Cardiac septum (tissue), 1 donor: ENCODE measurements at regions not wholly inside any gene's neighbourhood (a gene's known extent, or its start where the extent isn't known, plus 50 kb on each side); places are given as distances from the start of the nearest gene placed in this dataset.
"Not testable (repeated sequence)": the region's sequence is repeated elsewhere in the genome, so short reads cannot be mapped to it uniquely, and the experiment has no call there.

Experiments used
- DNase-seq: peaks from one replicate; pipeline ENCODE4 v3.0.0-alpha.2; 2020; ENCODE audit warnings: low spot score
- intact Hi-C: fragments of 100-400 bp; cut with DNase I; formaldehyde crosslinking; loops from one replicate; pipeline ENCODE4 v1.14.0; 2022
- donor health status: DM: no; HTN: no; CAD: no.

DNA sequence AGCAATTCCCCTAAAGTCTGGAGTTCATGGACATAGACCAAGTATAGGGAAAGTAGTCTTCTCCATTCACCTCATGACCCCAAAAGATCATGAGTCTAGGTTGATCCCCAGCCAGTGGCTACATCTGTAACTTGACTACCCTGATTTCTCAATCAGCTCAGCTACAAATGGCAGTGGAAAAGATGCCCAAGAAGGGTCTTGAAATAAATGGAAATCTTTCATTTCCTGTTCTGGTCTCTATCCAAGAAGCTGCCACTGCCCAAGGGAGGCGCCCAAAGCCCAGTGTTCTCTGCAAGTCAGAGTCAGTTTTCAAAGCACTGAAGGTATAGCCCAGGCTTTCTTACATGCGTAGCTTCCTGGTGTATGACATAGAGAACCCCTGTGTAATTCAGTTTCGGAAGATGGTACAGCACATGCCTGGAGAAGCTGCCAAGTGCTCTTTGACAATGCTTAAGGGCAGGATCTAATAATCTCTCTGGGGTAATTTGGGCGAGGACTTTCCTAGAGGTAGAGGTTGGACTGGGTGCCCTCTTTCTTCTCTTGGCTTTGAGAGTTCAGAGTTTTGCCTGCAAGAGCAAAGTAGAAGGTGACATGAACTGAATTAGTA, 101.1 kb downstream of the ADAMTS15 start:
- intact Hi-C loops, result no loop called here
- DNase-seq, result no peak

DNA sequence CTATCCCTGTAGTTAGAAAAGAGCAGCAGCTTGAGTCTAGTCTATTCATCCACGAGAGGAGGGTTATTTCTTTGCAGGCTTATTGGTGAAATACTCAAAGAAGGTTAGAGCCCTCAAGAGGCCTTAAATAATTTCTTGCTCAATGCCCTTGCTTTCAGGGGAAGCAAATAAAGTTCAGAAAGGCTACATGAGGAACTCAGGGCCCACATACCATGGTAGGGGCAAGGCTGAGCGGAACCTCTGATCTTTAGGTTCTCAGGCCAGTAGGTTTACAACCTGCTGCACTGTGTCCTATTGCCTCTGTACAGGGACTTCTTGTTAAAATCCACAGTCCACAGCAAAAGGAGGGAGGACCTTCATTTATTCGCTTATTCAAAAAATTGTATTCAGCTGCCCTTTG, 101.7 kb downstream of the ADAMTS15 start:
- no peak for DNase-seq
- intact Hi-C loops, result no loop called here

DNA sequence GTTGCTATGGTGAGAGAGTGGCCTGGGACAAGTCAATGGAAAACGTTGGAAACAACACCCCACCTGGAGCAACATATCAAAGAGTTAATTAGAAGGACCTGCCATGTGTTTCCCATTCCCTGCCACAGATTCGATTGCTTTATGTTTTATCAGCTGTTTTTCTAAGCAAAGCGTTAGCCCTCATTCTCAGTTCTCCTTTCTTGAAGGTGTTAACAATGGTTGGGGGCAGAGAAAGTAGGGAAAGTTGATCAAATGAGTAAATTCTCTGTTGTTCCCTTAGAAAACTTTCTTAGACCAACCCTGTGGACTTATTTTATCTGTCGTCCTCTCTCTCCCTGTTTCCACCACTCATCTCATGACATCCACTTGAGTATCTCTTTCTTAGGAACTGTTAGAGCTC, 102.5 kb downstream of the ADAMTS15 start:
- intact Hi-C loops, result no loop called here
- DNase-seq, result no peak

DNA sequence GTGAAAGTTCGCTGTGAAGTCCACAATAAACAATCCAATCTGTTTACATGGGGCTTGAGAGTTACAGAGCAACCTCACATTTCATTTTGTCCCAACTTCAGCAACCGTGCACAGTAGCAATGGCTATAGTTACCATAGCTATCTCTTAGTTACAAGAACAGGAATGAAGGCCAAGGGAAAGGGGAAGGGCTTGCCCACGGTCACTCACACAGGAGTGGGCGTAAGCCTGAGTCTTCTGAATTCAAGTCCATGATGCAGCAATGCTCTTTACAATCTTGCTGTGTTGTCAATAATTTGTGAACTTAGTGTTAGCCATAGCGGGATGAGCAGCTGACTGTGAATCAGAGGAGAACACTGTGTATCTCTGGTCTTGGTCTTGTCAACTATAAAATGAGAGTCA, 102.9 kb downstream of the ADAMTS15 start:
- intact Hi-C loops, result no loop called here

DNA sequence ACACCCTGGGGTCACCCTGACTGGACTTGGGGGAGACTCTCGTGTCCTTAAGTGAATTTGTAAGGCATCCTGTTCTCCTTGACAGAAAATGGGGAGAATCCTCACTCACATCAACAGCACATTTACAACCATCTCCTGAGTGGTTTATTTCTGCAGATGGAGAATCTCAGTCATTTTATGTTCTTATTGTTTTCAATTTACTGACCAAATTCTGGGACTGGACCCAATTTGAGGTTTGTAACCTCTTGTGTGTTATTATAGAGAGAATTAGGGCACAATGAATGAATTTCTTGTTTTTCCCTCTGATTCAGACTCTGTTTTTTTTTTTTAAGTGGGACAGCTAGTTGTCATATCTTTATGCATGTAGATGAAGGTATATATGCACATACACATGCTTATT, 104.9 kb downstream of the ADAMTS15 start:
- intact Hi-C loops, result no loop called here
- DNase-seq, result no peak

More for the DNA sequence above, 102.9 kb downstream of the ADAMTS15 start:
- DNase-seq, result no peak

DNA sequence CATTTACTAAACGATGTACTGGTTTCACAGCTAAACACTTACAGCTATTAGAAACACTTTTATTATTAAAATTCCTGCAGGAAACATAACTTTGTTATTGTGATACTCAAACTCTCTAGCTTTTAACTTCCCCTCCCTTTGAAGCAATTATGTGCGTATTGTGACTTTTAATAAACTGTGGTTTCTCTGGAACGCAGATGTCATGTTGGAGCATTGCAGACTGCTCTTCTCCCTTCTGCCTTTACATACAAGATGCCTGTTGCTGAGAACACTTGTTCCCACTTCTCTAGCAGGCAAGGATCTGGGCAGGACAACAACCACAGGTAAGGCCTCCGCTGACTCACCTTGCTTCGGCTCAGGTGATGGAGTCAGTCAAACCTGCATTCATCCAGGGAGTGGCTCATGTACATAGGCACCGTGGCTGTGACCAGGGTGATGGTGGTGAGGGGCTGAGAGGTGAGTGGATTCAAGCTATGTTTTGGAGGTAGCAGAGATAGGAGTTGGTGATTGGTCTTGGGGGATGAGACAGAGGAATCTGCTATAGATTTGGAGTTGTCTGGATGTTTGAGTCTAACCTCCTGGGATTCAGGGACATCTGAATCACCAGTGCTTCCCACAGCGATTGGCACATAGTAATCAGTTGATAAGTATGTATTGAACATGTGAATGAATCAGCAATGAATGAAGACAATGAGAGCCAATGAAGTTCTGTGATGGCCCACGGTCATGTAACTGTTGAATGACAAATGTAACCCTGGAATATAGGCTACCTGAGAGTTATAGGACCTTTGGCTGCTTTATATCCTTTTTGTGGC, 106.0 kb downstream of the ADAMTS15 start:
- DNase-seq, result no peak

DNA sequence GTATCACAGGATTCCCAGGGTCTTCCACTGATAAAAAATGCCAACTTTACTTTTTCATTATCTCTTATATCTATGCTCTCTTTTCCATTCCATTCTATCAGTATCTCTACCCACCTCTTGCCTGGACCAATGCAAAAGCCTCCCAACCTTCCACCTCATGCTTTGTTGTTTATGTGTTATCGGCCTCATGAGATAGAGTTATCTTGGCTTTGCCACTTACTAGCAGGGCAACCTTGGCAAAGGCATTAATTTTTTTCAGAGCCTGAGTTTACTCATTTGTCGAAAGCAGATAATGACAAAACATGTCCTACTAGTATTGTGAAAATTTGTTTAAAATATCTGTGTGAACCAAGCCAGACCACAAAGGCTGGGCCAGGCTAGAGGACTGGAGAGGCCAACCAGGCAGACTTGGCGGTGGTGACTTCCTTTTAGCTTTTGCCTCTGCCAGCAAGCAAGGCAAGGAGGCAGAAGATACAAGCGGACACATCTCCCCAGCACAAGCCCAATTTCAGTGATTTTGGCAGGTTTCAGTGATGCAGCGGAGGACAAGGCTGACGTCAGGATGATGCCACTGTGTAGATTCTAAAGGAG, 106.9 kb downstream of the ADAMTS15 start:
- no peak for DNase-seq
- intact Hi-C loops, result no loop called here

More for the DNA sequence above, 106.0 kb downstream of the ADAMTS15 start:
- intact Hi-C loops, result no loop called here

DNA sequence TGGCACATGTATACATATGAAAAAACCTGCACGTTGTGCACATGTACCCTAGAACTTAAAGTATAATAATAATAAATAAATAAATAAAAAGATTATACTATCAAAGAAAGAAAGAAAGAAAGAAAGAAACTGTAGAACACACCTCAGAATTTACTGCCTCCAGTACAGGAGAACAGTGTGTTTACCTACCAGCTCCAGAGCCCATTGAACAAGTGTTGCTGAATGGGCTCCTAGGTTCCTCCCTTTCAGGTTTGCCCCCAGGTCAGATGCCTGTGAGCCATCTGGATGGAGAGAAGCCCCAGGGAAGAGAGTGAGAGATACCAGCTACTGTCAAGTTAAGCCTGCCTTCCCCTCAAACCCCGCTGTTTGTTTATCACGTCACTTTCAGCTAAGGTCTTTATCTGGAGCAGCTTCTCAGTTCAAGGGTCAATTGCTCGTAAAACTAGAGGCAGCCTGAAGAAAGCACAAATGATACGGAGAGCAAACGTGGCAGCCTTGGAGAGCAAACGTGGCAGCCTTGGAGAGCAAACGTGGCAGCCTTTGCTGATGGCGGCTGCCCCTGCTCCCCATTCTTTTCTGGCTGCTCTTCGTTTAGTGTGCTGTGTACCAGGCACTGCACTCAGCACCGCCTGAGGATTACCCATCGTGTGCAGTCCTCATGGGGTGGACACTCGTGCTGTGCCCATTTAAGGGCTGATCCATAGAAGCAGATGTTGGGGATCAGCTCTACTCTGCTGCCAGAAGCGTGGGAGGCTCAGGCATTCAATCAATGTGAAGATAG, 111.7 kb downstream of the ADAMTS15 start:
- intact Hi-C loops, result no loop called here
- DNase-seq, result no peak

DNA sequence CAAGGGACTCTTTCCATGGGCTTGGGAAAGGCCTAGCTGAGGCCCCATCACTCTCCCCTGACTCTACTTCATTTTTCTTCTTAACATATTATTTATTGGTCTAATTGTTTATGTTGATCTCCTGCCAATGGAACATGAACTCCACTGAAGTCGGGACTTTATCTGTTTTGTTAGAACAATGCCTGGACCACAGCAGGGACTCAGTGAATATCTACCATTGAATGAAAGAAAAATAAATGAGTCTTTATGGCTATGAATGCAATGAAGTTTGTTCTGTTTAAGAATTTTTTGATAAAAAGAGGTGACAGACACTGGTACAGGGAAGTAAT, 112.3 kb downstream of the ADAMTS15 start:
- intact Hi-C loops, result no loop called here
- no peak for DNase-seq

DNA sequence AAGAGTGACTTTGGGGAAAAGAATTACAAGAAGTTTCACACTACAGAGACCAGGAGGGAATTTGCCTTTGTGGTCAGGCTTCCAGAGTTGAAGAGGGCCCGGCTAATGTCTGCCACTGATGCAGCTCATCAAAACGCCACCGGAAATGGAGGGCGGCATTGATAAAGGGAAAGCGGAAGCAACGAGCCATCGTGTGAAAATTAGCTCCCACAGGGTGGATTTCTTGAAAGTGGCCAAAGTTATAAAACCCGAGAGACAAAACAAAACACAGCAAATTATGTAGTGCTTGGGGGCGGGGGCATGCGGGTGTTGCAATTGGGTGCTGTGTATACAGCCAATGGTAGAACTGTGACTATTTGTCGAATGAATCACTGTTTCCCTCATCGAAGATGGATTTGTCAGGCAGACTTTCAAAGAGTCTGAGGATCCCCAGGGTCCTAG, 113.0 kb downstream of the ADAMTS15 start:
- intact Hi-C loops, result no loop called here
- no peak for DNase-seq

DNA sequence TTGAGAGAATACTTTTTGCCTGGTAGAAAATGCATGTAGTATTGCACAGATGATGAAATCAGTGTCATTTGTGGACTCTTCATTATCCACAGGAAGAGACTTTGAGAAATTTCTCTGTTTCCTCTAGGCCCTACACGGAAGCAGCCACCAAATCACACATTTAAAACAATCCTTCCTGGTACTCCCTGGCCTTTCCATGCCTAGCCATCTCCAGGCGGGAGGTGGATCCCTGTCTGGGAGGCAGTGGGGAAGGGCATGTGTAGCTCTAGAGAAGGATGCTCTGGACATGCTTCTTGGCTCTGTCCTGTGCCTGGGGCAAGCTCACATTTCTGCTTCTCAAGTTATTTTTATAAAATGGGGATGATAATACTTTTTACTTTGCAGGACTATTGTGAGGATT, 114.1 kb downstream of the ADAMTS15 start:
- no peak for DNase-seq
- intact Hi-C loops, result no loop called here

DNA sequence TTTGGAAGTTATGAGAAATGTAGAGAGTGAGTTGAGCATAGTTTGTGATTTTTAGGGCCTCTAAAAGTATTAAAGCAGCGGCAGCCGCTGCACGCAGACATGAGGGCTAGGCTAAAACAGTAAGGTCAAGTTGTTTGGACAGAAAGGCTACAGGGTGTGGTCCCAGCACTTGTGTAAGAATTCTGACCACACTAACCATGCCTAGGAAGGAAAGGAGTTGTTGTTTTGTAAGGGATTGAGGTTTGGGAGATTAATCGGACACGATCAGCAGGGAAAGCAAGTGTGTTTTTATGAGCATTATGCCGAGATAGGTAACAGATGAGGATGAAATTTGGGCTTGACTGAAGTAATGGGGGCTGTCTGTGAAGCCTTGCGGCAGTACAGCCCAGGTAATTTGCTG, 117.9 kb downstream of the ADAMTS15 start:
- intact Hi-C loops, DNase-seq: not testable (repeated sequence)

DNA sequence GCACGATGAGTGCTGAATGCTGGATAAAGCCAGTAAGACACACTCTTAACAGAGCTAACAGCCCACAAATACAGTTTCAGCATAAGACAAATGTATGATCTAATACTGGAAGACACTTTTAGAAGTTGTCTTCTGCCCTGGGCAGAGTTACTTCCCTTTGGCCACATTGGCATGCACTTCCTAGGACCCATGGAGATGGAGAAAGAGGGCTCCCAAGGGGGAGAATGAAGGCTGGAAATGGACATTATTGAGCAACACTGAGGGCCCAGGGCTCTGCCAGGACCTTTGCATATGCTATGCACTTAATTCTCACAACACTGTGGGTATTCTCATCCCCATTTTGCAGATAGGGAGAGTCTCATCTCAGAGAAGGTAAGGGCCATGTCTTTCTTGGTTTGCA, 123.1 kb downstream of the ADAMTS15 start:
- intact Hi-C loops, result no loop called here
- no peak for DNase-seq

DNA sequence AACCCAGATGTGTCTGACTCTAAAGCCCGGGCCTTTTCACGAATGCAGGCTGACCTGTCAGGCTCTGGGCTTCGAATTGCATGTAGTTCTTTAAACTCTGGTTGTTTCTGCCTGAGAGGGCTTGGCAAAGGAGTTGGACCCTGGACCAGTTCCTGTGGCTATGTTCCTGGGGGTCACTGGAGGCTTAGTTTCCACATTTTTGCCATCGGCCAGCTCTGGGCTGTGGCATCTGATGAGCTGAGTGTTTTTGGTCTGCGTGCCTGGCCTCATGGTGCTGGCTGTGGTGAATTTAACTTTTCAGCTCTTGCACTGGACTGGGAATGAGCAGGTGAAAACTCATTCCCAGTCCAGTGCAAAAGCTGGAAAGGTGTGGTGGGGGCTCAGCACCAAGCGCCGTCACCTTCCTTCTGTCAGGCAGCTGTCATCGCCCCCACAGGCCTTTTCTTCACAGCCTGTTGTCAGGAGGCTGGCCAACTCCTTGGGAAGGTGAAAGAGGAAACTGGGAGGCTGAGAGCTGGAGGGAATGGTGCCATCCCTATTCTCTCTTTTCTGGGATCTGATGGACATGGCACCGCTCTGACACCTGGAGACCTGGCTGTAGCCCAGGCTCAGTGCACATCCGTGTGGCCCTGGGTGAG, 123.6 kb downstream of the ADAMTS15 start:
- intact Hi-C loops, result no loop called here
- no peak for DNase-seq

DNA sequence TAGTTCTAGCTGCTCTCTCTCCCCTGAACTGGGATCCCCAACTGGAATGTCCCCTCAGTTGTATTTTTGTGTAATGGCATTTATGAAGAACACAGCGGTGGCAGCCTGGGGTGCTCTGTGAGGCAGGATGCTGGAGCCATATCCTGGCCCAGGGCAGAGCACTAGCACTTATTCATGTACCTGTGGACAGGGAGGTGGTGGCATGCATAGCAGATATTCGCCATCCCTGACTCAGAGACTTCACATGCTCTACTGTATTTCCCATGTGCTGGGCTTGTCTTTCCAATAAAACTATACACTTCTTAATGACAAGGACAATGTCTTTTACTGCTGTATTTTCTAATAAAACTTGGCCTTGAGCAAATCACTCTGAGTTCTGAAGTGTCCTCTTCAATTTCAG, 125.3 kb downstream of the ADAMTS15 start:
- DNase-seq, result no peak
- intact Hi-C loops, result no loop called here

DNA sequence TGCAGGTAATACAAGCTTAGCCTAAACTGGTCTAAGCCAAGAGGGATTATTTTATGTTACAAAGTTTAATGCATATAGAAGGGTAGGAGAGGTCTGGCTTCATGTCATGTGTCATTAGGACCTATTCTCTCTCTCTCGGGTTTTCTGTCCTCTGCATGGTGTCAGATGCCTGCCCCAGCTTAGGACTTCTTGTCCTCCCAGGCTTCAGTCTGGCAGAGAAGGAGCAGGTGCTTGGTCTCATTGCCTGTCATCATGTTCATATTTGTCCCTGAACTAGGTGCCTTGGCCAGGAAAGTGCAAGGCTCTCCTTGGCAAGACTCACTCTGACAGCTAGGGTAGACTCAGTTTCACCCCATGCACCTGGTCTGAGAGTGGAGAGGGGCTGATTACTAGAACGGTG, 126.3 kb downstream of the ADAMTS15 start:
- intact Hi-C loops, result no loop called here
- no peak for DNase-seq

DNA sequence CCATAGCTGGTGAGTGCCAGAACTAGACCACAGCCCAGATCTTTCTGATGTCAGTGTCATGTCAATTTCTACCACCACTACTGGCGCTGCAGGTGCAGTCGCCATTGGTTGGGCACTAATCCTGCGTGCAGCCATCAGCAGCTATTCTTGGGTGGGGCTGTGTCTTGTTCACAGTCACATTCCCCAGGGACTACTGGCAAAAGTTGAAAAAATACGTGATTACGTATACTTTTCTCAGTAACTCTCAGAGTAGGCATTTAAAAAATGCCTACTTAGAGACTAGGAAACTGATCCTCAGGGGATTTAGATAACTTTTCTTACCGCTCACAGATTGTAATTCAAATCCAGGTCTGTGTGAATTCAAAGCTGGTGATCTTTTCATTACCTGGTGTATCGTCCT, 127.7 kb downstream of the ADAMTS15 start:
- intact Hi-C loops, result no loop called here
- no peak for DNase-seq

DNA sequence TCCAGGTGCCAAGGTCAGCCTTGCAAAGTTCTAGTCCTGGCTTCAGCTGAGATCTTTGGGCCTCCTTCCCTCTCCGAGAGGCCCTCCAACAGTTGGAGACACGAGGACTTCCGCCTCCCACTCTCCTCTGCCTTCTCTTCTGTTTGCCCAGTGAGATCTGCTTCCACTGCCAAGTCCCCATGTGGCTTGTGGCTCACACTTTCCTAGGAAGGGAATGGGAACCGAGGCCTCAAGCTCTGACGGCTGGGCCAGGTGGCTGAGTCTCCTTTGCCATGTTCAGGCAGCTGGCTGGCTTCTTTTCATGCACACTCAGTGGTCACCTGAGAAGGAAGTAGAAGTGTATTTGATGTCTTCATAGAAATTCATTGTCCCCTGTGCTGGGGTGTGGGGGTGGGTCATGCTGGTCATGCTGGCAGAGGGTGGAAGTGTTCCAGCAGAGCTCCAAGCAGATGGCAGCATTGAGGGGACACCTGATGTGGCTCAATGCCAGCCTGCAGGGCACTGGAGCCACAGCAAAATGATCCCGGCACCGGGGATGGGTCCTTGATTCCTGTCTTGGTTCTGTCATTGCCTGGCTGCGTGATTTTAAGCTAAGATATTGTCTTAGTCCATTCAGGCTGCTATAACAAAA, 130.4 kb downstream of the ADAMTS15 start:
- intact Hi-C loops, result no loop called here
- no peak for DNase-seq

DNA sequence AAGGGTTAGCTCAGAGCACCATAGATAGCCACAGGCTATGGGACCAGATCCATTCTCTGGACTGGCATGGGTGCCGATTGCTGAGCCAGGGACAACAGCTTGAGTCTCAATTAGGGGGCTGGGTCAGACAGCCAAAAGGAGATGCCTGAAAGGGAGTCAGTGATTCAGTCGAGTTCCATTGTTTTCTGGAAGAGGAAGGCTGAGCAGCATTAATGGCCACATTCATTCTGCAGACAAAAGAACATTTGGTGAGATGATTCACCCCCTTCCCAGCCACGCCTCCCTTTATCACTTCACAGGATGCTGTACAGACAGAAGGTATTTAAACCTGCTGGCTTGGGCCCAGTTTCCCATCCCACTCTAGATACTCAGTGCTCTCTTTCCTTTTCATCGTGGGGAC, 131.9 kb downstream of the ADAMTS15 start:
- intact Hi-C loops, result loop anchor here (5.0 kb wide), 1 partner anchor 133 kb away; the partner anchor contains the start of gene ADAMTS15
- no peak for DNase-seq
